Dermis blood vessel endothelial cell (primary cell): ENCODE measurements at regions not wholly inside any gene's neighbourhood (a gene's known extent, or its start where the extent isn't known, plus 50 kb on each side); places are given as distances from the start of the nearest gene placed in this dataset.
"Not testable (repeated sequence)": the region's sequence is repeated elsewhere in the genome, so short reads cannot be mapped to it uniquely, and the experiment has no call there.

ENCODE experiments used
- DNase-seq: peaks from one replicate; pipeline ENCODE4 v3.0.0; 2010

DNA sequence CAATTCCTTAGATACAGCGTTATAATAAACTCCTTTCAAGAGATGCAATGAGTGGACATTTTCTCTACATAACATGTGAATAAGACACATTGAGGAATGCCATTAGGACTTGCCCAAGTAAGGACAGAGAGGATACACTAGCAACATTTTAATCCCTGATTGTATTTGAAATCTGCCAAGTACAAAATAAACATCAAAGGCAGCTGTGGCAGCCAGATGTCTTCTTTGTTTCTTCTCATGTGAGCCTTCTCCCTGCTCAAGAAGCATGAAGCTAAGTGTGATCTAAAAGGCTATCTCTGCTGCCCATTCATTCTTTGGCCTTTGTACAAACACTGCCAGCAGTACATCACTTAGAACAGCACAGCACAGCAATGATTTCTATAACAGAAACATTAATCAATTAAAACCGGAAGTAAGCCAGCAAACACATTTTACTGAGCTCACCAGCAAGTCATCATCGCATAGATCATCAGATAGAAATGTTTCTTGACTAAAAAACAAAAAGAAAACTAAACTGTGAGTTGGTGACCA lies 364.0 kb downstream of the CNTN6 start:
- DNase-seq: no peak

DNA sequence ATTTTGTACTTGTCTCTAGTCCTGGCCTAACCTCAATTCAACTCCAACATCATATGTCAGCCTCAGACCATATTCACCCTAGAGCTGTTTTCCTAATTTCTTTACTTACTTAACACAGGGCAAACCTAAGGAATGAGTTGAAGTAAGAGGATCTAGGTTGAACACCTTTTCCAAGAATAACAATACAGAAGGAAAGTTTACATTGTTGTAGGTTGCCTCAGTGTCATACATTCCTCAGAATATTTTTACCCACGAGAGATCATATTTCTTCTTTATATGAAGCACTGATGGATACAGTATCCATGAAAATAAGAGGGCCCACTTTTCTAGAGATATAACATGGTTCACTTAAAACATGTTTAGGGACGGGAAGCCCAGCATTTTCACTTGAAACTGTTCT lies 369.5 kb downstream of the CNTN6 start:
- no peak for DNase-seq

DNA sequence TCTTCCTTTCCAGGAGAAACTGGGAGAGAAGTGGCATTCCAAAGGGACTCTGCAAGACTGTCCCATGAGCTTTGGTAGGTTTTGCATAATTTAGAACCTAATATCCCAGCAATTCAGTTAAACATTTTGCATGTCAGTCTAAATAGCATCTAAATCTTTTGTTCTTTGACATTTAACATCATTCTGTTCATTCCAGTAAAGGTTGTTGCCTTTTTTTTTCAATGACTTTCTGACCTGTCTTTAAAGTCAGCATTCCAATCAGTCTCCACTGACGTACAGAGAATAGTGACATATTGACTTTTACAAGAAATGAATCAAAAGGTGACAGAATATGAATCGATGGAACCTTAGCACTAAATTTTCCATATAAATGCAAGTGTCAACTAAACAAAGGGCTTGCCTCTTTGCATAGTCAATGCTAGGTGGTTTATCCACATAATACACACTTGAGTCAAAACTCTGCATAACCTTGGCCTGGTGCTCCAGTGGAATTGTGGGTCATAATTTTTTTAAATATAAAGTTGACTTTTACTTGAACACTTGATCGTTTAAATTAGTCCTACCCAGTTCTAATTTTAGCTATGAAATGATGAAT lies 370.1 kb downstream of the CNTN6 start:
- no peak for DNase-seq

DNA sequence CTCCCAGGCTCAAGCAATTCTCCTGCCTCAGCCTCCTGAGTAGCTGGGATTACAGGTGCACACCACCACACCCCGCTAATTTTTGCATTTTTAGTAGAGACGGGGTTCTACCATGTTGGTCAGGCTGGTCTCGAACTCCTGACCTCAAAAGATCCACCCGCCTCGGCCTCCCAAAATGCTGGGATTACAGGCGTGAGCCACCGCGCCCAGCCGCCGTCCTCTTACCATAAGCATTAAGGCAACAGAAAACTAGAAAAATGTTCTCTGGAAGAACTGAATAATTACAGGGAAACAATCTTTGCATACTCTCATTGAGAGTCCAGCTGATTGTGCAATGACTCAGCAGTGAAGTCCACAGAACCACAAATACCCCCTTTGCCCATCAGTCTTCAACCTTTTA lies 372.3 kb downstream of the CNTN6 start:
- not testable (repeated sequence) for DNase-seq

DNA sequence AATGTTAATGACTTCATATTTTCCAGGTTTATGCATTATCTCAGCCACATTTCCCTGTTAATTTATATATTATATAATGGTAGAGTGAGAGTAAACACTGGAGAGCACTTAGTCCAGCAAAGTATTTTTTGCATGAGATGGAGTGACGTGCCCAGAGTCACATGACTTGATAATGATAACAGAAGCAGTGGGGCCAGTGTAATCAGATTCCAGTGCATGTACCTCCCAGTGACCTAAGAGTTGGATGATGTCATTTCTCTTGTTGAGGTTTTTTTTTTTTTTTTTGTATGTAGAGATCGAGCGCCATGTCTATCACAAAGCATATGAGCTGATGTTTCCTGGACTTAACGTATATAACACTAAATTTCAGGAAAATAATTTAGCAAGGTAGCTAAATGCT lies 375.3 kb downstream of the CNTN6 start:
- no peak for DNase-seq

DNA sequence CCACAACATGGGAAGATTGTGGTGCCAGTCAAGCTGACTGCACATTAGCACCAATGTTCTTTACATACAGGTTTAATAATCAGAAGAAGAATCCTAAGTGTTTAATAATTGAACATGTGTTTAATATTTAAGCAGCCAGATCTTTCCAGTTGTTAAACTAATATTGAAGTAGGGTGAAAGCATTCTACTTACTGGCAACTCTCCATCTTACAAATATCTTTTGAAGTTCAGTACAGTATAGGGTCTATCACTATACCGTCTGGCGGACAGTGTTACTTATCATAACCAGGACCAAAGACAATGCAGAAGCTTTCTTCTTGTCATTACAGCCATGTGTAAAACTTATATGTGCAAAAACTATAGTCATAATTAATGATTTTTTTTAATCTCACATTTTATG lies 376.4 kb downstream of the CNTN6 start:
- no peak for DNase-seq

DNA sequence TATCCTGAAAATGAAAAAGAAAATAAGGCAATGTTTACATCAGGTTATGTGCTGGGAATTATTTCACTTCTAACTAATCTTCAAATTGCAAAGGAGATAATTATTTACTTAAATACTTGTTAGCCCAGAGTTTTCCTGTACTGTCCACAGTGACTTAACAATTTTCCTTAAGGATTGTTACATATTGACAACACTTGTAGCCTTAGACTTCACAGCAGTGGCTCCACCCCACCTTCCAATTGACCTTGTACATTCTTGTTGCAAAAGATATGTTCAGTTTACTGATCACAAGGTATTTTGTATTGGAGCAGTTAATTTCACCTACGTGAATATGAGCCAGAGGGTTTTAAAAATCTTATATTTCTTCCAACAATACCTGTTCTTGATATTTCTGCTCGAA lies 376.9 kb downstream of the CNTN6 start:
- DNase-seq: no peak

DNA sequence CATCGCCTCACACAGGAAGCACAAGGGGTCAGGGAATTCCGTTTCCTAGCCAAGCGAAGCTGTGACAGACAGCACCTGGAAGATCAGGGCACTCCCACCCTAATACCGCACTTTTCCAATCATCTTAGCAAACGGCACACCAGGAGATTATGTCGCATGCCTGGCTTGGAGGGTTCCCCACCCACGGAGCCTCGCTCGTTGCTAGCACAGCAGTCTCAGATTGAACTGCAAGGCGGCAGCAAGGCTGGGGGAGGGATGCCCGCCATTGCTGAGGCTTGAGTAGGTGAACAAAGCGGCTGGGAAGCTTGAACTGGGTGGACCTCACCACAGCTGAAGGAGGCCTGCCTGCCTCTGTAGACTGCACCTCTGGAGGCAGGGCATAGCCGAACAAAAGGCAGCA lies 384.8 kb downstream of the CNTN6 start:
- no peak for DNase-seq

DNA sequence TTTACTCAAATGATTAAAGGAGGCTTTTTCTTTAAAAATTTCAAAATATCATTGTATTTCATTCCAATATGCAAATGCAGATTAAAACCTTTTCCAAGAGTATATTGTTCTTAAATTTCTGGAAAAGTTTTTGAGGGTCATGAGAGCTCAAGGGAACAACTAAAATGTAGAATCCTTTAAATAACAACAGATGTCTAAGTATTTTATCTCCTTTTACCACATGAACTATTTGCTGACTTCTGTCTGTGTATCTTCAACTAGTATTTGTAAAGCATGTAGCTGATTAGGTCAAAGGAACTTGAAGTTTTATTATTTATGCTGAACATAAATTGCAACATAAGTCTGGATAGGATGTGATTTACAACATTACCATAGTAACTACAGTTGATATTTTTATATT lies 402.6 kb downstream of the CNTN6 start:
- DNase-seq: no peak

DNA sequence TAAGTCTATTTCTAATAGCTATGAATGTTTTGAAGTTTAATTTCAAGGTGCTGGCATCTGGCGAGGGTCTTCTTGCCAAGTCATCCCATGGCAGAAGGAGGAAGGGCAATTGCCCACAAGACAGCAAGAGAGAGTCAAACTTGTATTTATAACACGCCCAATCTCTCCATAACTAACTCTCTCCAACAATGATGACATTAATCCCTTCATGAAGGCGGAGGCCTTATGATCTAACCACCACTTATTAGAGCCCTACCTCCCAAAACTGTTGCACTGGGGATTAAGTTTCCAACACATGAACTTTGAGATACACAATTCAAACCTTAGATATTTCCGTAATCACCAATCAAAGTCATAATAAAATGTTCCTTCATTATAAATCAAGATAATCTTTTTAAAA lies 406.9 kb downstream of the CNTN6 start:
- DNase-seq: no peak

DNA sequence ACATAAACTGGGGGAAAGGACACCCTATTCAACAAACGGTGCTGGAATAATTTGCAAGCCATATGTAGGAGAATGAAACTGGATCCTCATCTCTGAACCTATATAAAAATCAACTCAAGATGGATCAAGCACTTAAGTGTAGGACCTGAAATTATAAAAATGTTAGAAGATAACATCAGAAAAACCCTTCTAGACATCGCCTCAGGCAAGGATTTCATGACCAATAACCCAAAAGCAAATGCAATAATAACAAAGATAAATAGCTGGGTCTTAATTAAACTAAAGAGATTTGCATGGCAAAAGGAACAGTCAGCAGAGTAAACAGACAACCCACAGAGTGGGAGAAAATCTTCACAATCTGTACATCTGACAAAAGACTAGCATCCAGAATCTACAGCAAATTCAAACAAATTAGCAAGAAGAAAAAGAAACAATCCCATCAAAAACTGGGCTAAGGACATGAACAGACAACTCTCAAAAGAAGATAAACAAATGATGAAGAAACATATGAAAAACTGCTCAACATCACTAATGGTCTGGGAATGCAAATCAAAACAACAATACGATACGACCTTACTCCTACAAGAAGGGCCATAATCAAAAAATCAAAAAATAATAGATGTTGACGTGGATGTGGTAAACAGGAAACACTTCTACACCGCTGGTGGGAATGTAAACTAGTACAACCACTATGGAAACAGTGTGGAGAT lies 408.7 kb downstream of the CNTN6 start:
- DNase-seq: no peak

DNA sequence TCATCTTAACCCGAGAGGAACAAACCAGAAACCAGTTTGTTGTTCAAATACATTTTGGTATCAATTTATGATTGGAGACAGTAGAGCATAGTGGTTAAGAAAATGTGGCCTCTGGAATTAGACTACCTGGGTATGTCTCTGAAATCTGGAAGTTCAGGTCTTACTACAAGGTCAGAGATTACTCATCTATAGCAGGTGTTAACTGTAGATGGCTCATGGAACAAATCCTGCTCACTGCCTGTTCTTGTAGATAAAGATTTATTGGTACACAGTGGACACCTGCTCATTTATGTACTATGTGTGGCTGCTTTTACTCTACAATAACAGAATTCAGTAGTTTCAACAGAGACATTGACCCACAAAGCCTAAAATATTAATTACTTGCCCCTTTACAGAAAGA lies 413.3 kb downstream of the CNTN6 start:
- DNase-seq: no peak

DNA sequence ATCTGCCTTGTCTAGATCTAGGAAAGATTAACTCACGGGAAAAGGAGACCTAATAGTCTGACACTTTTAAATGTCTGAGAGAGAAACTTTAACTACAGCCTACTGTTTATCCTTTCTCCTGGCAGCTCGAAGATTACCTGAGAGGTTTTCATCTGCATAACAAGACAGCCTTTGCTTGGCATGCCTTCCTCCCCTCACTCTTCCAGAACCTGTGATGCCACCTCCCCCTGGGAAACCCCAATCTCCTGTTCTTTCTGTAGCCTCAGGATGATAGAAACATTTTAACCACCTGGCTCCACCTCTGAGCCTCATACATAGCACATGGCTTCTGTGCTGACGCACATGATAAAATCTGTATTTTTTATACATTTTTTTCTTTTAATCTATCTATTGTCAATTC lies 420.8 kb downstream of the CNTN6 start:
- no peak for DNase-seq

DNA sequence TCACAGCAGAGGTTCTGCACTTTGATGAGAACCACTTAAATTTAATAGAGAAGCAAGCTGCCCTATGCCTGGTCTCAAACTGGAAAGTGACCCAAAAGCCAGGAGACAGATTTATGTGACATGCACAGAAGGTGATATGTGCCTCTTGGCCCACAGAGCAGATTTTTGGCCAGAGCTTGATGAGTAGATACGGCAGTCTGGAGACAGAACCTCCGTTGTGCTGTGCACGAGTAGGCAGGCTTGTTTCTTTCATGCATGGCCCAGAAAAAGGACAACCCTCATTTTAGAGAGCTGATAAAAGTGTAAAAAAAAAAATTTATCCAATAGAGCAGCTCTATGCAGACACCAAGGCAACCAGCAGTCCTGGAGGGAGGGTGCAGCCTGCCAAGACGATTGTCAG lies 423.1 kb downstream of the CNTN6 start:
- DNase-seq: no peak

DNA sequence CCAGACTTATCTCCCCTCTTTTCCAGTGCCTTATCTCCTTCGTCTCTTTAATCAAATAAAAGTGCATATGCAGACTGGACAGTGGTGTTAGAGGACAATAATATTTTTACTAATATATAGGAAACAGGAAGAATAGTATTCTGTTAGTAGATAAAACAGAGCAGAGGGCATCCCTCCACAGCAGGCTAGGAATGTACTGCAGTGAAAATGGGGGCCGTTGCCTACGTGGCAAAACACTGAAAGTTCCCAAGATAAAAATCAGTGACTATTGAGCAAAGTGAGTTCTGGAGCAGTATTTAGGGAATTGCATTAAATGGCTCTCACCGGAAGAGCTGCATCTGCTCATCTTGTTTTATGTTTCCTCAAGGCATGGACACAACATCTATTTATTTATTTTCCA lies 435.0 kb downstream of the CNTN6 start:
- DNase-seq: no peak

DNA sequence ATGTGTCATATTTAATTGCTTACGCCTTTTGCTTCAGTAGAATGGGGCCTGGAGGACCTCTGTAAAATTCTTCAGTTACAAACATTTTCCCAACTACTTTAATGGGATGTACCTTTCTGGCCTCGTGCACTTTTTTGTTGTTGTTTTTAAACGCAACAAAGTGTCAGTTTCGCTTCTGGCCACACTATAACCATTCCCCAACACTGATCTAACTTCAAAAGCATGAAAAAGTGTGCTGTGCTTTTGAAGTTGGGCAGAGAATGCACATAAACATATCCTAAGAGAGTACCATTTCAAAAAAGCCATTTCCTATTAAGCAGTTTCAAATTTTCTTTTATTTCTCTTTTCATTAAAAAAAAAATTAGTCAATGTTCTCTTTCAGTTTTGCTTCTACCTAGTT lies 435.8 kb downstream of the CNTN6 start:
- no peak for DNase-seq

DNA sequence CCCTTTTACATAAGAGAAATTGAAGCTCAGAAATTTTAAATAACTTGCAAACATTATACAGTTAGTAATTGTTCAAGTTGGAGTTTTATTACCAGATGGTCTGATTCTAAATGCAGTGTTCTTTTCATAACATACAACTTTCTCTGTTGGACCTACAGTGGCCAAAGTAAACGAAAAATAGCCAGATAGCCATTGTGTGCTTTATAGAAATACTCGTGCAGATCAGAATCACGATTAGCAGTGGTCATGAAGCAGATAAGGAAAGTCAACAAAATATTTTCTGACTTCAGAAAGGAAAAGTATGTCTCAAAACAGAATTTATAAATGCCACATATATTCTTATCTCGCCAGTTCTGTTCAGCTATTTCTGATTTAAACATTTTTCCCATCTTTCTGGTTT lies 436.9 kb downstream of the CNTN6 start:
- no peak for DNase-seq

DNA sequence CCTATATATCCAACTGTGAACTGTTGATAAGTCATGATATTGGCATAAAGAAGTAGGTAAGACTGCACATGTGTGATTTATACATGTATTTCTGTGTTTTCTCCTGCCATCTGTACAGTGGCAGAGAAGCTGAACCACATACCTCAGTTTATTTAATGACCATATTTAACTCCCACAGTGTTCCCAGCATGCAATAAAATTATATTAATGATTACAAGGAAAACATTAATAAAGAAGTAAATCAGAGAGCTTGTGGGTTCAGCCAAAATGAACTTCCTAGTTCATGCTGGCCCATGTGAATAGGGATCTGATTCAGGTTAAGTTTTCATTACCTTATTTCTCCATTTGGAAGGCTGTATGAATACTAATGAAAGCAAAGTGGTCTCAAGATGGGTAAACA lies 439.2 kb downstream of the CNTN6 start:
- no peak for DNase-seq

DNA sequence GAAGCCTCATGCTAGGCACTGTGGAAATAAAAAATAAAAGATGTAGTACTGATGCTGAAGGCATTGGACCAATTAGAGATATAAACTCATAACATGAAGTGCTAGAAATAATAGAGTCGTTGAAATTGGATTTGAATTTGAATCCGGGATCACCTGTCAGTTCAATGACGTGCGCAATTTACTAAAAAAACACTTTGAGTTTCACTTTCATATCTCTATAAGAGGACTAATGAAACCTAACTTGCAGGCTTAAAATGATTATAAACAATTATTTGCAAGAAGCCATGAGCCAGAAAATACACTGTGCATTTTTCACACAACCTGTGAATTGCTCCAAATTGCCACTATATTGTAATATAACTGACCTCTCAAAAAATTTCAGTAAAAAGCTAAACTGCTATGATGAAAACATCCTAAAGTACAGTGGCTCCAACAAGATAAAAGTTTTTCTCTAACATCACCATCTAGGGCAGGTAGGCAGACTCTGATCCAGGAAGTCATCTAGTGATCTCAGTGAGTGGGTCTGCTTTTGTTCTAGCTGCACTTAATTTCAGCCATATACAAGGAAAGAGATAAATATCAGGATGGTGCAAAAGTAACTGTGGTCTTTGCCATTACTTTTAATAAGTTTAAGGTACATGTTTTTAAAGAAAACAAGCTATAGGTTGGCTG lies 440.2 kb downstream of the CNTN6 start:
- no peak for DNase-seq

DNA sequence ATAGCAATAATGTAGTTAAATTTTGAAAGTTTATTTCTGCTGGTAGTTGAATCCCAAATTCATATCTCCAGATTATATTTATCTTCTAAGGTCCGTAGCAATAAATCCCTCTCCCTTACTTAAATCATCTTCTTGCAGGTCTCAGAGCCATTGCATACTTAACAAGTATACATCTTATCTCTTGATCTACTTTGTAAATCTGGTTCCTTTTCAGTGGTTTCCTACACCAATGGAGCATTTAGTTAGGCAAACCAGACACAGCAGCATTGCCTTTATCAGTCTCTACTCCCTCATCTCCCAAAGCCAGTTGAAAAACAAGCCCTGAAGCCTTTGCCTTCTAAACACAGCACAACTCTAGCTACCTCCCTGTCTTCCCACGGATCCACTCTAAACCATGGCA lies 440.9 kb downstream of the CNTN6 start:
- DNase-seq: no peak

DNA sequence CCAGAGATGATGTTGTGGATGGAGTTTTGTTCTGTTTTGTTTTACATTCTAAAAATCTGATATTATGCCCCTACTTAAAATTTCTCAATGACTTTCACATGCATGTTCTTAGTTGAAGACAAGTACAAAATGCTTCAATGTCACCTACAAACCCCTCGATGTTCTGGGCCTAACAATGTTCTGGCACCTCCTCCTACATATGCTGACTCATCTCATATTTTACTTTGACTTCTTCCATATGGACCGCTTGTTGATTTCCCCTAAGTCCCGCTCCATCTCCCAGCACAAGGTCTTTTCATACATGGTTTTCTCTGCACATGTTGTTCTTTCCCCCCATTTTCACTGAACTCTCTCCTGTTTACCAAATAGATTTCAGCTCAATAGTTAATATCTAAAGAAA lies 441.4 kb downstream of the CNTN6 start:
- no peak for DNase-seq

DNA sequence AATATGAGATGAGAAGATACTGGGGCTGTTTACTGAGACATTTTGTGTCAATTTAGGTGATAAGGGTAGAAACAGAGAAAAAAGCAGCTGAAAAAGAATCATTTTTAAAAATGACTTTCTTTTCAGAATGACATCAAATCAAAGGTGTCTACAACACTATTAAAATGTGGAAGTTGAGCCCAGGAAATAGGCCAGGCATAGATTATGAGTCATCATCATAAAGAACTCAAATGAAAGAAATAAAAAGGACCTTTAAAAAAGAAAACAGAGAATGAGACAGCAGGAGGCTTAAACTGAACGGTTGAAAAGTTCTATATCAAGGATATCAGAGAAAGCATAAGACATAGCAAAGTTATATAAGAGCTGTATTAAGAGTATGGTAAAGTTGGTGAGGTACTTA lies 442.5 kb downstream of the CNTN6 start:
- DNase-seq: no peak

DNA sequence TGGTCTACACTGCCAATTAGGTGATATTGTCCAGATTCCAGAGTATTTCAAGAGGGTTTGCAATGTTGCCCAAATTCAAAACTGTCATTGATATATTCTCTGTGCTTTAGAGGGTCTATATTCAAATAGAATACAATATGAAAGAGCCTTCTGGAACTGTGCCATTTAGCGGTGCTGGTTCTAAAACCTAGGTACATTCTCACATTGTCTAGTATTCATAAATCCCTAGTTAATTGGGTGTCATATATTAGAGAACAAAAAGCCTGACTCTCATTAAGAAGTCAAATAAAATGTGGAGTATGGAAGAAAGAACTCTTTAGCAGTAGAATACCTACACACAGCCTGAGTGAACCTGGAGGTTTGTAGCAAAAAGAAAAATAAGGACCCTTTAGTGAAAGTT lies 447.9 kb downstream of the CNTN6 start:
- no peak for DNase-seq

DNA sequence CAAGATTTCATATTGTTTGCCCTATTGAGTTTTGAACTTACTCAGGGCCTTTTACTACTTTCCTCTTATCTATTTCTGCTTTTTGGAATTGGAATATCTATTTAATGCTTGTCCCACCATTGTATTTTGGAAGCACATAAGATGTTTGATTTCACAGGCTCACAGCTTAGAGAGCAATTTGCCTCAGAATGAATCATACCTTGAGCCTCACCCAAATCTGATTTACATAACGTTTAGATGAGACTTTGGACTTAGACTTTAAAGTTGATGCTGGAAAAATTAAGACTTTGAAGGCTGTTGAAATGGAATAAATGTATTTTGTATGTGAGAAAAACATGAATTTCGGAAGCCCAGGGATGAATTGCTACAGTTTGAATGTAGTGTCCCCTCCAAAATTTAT lies 458.9 kb downstream of the CNTN6 start:
- DNase-seq: no peak
